Stimulated activated CD4-positive, alpha-beta T cell treated with anti-CD3 and anti-CD28 coated beads, Interleukin-4, amount 100 ng/mL, for 24 hours (primary cell): ENCODE measurements at regions not wholly inside any gene's neighbourhood (a gene's known extent, or its start where the extent isn't known, plus 50 kb on each side); places are given as distances from the start of the nearest gene placed in this dataset.

Experiments used
- DNase-seq: peaks from one replicate; pipeline ENCODE4 v3.0.0-alpha.2; 2020

- DNase-seq, result no peak
These were observed 1469.7 kb upstream of the PIK3C3 start for GRCh38 chr18:40485318-40485717.

GRCh38 chr18:40473221-40474029, 1481.6 kb upstream of the PIK3C3 start:
- DNase-seq, result no peak

GRCh38 chr18:40470723-40471122, 1484.3 kb upstream of the PIK3C3 start:
- no peak for DNase-seq

- no peak for DNase-seq
These were observed 1485.2 kb upstream of the PIK3C3 start for GRCh38 chr18:40469851-40470250.

GRCh38 chr18:40469316-40469715, 1485.7 kb upstream of the PIK3C3 start:
- DNase-seq, result no peak

GRCh38 chr18:40464032-40464431, 1491.0 kb upstream of the PIK3C3 start:
- no peak for DNase-seq

GRCh38 chr18:40453903-40454302, 1501.1 kb upstream of the PIK3C3 start:
- DNase-seq, result no peak

GRCh38 chr18:40452599-40452998, 1502.4 kb upstream of the PIK3C3 start:
- no peak for DNase-seq

GRCh38 chr18:40450751-40451150, 1504.3 kb upstream of the PIK3C3 start:
- DNase-seq, result no peak

GRCh38 chr18:40447820-40448219, 1507.2 kb upstream of the PIK3C3 start:
- DNase-seq, result no peak

GRCh38 chr18:40440088-40440487, 1514.9 kb upstream of the PIK3C3 start:
- DNase-seq, result no peak

GRCh38 chr18:40437517-40437916, 1517.5 kb upstream of the PIK3C3 start:
- no peak for DNase-seq

GRCh38 chr18:40431071-40431985, 1523.7 kb upstream of the PIK3C3 start:
- DNase-seq, result no peak

GRCh38 chr18:40423291-40423690, 1531.7 kb upstream of the PIK3C3 start:
- DNase-seq, result no peak

GRCh38 chr18:40420675-40421074, 1534.4 kb upstream of the PIK3C3 start:
- DNase-seq, result no peak

- no peak for DNase-seq
These were observed 1537.5 kb upstream of the PIK3C3 start for GRCh38 chr18:40417501-40417900.

GRCh38 chr18:40415821-40416220, 1539.2 kb upstream of the PIK3C3 start:
- no peak for DNase-seq

GRCh38 chr18:40415176-40415791, 1539.8 kb upstream of the PIK3C3 start:
- no peak for DNase-seq

GRCh38 chr18:40414155-40414754, 1540.8 kb upstream of the PIK3C3 start:
- no peak for DNase-seq

- DNase-seq, result no peak
These were observed 1541.9 kb upstream of the PIK3C3 start for GRCh38 chr18:40413160-40413559.

GRCh38 chr18:40412410-40412809, 1542.6 kb upstream of the PIK3C3 start:
- DNase-seq, result no peak

GRCh38 chr18:40407909-40408308, 1547.1 kb upstream of the PIK3C3 start:
- no peak for DNase-seq

GRCh38 chr18:40404284-40404683, 1550.8 kb upstream of the PIK3C3 start:
- DNase-seq, result no peak
